ENCODE measurements at regions not wholly inside any gene's neighbourhood (a gene's known extent, or its start where the extent isn't known, plus 50 kb on each side); places are given as distances from the start of the nearest gene placed in this dataset.

DNA sequence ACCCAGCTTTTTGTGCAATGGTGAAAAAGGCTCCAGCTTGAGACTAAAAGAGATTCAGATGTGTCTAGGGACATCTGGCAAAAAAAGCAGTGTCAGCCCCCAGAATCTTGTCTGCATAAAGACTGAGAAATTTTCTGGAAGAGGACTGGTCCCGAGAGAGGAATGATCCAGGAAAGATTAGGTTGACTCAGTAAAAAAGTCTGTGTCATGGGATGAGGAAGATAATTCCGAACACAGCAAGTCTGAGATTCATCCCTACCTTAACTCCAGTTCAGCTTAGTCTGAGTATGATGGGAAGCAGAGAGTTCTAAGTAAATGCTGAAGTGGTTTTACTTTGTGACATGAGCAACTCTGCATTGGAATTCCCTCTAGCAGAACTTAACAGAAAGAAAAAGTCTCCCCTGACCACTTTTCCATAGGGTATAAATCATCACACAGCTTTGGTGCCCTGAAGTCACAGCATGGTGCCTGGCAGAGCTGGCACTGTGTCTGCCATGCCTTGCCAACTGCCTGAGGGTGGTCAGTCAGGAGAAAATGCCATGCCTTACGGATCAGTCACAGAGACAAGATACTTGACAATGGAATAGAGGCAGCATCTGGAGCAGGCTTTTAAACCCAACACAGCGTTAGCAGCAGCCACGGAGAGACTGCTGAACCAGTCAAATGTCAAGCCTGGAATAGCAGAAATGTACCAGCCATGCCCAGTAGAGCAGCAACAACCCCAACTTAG, 153.4 kb downstream of the ZC3H11B start:
- TF ChIP-seq, protein P1, sequence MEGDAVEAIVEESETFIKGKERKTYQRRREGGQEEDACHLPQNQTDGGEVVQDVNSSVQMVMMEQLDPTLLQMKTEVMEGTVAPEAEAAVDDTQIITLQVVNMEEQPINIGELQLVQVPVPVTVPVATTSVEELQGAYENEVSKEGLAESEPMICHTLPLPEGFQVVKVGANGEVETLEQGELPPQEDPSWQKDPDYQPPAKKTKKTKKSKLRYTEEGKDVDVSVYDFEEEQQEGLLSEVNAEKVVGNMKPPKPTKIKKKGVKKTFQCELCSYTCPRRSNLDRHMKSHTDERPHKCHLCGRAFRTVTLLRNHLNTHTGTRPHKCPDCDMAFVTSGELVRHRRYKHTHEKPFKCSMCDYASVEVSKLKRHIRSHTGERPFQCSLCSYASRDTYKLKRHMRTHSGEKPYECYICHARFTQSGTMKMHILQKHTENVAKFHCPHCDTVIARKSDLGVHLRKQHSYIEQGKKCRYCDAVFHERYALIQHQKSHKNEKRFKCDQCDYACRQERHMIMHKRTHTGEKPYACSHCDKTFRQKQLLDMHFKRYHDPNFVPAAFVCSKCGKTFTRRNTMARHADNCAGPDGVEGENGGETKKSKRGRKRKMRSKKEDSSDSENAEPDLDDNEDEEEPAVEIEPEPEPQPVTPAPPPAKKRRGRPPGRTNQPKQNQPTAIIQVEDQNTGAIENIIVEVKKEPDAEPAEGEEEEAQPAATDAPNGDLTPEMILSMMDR (IDR thresholded peaks at IDR 0.05 in 4 of 5, conservative IDR thresholded peaks at IDR 0.05 in 1 of 5), result no peak
- TF ChIP-seq POLR2A (IDR thresholded peaks at IDR 0.05), result no peak
